Liver (tissue), 2 donors: ENCODE measurements at regions not wholly inside any gene's neighbourhood (a gene's known extent, or its start where the extent isn't known, plus 50 kb on each side); places are given as distances from the start of the nearest gene placed in this dataset.

ENCODE experiments used
- CTCF ChIP-seq: fragments of 150-350 bp; IDR thresholded peaks from 2 replicates; pipeline ENCODE4 v1.5.1; 2017; ENCODE audit warnings: improper control_type of control experiment, low read depth, low read length; ENCODE audit not compliant: missing input control
- ZBTB33 ChIP-seq: IDR thresholded peaks from 2 replicates; pipeline ENCODE4 v1.6.1; 2016; ENCODE audit warnings: antibody characterized with exemption
- donor health status: healthy.

DNA sequence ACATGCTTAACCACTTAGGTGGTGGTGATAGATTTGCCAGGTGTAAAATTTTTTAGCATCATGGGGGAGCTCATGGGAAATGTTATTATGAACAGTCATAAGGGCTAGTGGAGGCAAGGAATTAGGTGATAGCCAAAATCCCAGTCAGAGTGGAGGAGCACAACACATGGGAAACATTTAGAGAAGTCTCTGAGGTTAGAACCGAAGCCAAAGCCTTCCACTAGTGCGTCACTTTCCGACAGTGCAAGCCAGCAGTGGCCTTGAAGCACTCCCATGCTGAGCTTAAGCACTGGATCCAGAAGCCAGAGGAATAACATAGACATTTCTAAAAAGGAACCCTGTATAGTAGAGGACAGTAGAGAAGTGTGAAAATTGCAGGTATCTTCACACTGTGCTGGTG, 101.5 kb upstream of the SNX2 start:
- no peak for TF ChIP-seq CTCF
- TF ChIP-seq ZBTB33: no peak
